BJ (cell line): ENCODE measurements at regions not wholly inside any gene's neighbourhood (a gene's known extent, or its start where the extent isn't known, plus 50 kb on each side); places are given as distances from the start of the nearest gene placed in this dataset.

Source experiments
- CTCF ChIA-PET: fragments of 350-600 bp; formaldehyde crosslinking; extraction: SDS; loops from one replicate; lab custom pipeline; 2021; ENCODE audit warnings: antibody characterized with exemption, inconsistent platforms; lab: Yijun Ruan, JAX
- POLR2A ChIA-PET: fragments of 300-600 bp; sonication (Branson Sonifier 250); formaldehyde crosslinking; extraction: SDS; loops from one replicate; lab custom pipeline; 2021; ENCODE audit warnings: antibody characterized with exemption; lab: Charles Lee
- DNase-seq: peaks from one replicate; pipeline ENCODE4 v3.0.0-alpha.2; 2011; ENCODE audit warnings: low read depth
- H3K27me3 ChIP-seq: 2 replicates; pipeline ENCODE4 v1.6.0; 2011; ENCODE audit warnings: low read length; ENCODE audit not compliant: control insufficient read depth, insufficient read depth
- H3K36me3 ChIP-seq: 2 replicates; pipeline ENCODE4 v1.5.1; 2011; ENCODE audit warnings: low read length; ENCODE audit not compliant: control insufficient read depth, insufficient read depth
- H3K4me3 ChIP-seq: 2 replicates; pipeline ENCODE4 v1.5.1; 2011; ENCODE audit warnings: low read depth, mild to moderate bottlenecking, control low read depth, low read length
- CTCF ChIP-seq: IDR thresholded peaks from 2 replicates; pipeline ENCODE4 v1.5.1; 2011; ENCODE audit warnings: low read depth, mild to moderate bottlenecking, control low read depth, inconsistent platforms, low read length, moderate library complexity; ENCODE audit not compliant: insufficient read depth

GRCh38 chr5:87665166-87665565 is 252.4 kb upstream of the CCNH start:
- DNase-seq, result no peak
- Histone ChIP-seq H3K27me3 (no peaks in the 10 kb centered on the region), H3K36me3 (no peaks in the 10 kb centered on the region), H3K4me3 (no peak overlapping the region)
- ChIA-PET POLR2A (no interaction called here), CTCF (no interaction called here)
- no peak for TF ChIP-seq CTCF

- POLR2A ChIA-PET, result no interaction called here
Measured at GRCh38 chr5:87661784-87662566, 249.2 kb upstream of the CCNH start.

GRCh38 chr5:87653242-87653641 is 240.5 kb upstream of the CCNH start:
- Histone ChIP-seq H3K27me3 (no peaks in the 10 kb centered on the region), H3K4me3 (no peak overlapping the region), H3K36me3 (no peaks in the 10 kb centered on the region)
- CTCF ChIA-PET, result no interaction called here
- no peak for DNase-seq
- POLR2A ChIA-PET, result no interaction called here
- no peak for TF ChIP-seq CTCF

More at GRCh38 chr5:87661784-87662566, 249.2 kb upstream of the CCNH start:
- H3K27me3 ChIP-seq, result no peaks in the 10 kb centered on the region
- TF ChIP-seq CTCF, result no peak
- no peaks in the 10 kb centered on the region for H3K36me3 ChIP-seq
- H3K4me3 ChIP-seq, result no peak overlapping the region
- CTCF ChIA-PET, result no interaction called here
- DNase-seq, result no peak

DNA sequence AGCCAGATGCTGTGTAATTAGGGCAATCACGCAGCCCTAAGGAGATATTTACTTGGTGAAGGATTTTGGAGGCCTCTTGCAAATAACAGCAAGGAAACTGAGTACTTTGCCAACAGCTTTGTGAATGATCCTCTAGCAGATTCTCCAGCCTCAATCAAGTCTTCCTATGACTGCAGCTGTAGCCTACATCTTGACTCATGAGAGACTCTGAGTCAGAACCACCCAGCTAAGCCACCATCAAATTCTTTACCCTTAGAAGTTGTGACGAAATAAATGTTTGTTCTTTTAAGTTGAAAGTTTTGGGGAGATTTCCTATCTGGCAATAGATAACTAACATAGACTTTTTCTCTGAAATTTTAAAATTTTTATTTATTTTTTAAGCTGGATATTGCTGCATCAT is 237.6 kb upstream of the CCNH start:
- Histone ChIP-seq H3K36me3 (no peaks in the 10 kb centered on the region), H3K4me3 (no peak overlapping the region), H3K27me3 (no peaks in the 10 kb centered on the region)
- no peak for DNase-seq
- ChIA-PET POLR2A (no interaction called here), CTCF (no interaction called here)
- no peak for TF ChIP-seq CTCF

- TF ChIP-seq CTCF, result no peak
- H3K36me3 ChIP-seq, result no peaks in the 10 kb centered on the region
- no peak overlapping the region for H3K4me3 ChIP-seq
- POLR2A ChIA-PET, result no interaction called here
- DNase-seq, result no peak
- no peaks in the 10 kb centered on the region for H3K27me3 ChIP-seq
- CTCF ChIA-PET, result no interaction called here
Measured at GRCh38 chr5:87649455-87649854, 236.7 kb upstream of the CCNH start.
